Activated CD8-positive, alpha-beta memory T cell treated with anti-CD3 and anti-CD28 coated beads, Interleukin-2, amount 50 U/mL, for 24 hours (primary cell): ENCODE measurements at regions not wholly inside any gene's neighbourhood (a gene's known extent, or its start where the extent isn't known, plus 50 kb on each side); places are given as distances from the start of the nearest gene placed in this dataset.
"Not testable (repeated sequence)": the region's sequence is repeated elsewhere in the genome, so short reads cannot be mapped to it uniquely, and the experiment has no call there.

ENCODE experiments used
- DNase-seq: peaks from one replicate; pipeline ENCODE4 v3.0.0-alpha.2; 2020; ENCODE audit errors: extremely low read depth

DNA sequence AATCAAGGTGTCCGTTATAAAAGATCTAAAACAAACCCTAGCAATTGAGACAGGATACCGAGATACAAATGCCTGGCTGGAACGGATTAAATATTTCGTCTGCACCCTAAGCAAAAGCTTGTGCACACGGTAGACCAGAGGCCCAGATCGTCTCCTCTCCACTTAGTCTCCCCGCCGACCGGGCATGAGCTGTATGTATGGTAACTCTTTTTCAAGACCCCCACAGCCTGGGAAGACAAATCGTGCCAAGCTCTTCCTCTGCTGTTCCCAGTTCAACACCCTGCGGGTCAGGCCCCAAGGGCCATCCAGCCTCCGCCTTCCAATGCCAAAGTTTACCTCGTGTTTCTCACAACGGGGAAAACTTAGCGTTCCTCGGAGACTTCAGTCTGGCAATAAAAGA is 285.7 kb upstream of the GALNT17 start:
- no peak for DNase-seq

DNA sequence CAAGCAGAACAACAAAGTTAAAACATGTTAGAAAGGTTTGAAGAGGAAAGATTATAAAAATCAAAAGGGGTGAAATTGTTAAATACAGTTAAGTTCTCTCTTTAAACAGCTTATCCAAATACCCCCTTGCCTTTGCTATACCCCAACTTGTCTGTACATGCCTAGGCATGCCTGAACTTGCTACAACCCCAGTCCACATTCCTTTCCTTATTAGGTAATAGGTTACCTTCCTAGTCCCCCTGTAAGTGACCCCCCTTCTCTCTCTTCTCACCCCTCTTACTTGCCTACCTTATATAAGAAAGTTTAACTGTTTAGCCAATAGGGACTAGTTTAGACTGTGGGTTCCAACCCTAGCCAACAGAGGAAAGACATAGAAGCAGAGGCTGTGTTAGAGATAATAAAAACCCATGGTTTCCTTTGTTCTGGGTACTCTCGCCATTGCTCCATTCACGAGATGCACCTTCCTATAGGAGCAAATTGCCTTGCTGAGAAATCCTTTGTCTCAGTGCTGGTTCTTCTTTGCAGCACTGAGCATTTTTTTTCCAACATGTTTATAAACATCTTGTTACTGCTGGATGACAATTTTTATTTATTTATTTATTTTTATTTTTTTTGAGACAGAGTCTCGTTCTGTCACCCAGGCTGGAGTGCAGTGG is 282.2 kb upstream of the GALNT17 start:
- DNase-seq = no peak

DNA sequence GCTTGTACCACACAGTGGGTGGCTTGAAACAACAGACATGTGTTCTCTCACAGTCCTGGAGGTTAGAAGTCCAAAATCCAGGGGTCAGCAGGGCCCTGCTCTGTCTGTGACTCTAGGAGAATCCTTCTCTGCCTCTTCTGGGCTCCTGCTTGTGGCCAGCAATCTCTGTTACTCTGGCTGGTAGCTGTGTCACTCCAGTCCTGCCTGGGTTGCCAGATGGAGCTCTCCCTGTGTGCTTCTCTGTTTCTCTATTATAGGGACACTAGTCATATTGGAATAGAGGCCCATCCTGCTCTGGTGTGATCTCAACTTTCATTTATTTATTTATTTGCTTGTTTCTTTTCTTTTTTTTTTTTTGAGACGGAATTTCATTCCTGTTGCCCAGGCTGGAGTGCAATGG is 276.6 kb upstream of the GALNT17 start:
- DNase-seq = no peak

DNA sequence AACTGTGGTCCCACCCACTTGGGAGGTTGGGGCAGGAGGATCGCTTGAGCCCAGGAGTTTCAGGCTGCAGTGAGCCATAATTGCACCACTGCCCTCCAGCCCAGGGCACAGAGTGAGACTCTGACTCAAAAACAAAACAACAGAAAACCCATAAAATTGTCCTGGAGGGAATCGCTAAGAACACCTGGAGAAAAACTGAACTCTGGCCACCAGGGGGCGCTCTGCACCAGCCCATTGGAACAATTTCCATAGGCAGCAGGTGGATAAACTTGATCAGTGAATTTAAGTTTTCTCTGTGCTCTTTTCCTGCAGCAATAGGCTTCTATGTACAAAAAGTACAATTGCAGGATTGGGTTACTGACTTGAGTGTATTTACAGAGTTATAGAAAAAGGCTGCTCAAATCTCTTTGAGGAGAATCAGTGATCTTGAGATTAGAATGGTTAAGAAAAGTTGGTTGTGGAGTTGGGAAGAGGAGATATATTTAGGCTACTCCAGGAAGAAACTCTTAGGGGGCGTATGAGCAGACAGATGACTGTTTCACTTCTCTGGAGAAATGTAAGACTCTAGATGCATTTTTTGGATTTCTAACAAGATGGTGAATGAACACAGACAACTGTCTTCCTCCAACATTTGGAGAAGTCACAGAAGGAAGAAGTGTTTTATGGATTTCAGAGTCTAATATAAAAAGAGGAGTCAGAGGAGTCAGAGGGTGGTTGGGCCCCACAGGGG is 274.9 kb upstream of the GALNT17 start:
- peak; percentile 20 for DNase-seq

DNA sequence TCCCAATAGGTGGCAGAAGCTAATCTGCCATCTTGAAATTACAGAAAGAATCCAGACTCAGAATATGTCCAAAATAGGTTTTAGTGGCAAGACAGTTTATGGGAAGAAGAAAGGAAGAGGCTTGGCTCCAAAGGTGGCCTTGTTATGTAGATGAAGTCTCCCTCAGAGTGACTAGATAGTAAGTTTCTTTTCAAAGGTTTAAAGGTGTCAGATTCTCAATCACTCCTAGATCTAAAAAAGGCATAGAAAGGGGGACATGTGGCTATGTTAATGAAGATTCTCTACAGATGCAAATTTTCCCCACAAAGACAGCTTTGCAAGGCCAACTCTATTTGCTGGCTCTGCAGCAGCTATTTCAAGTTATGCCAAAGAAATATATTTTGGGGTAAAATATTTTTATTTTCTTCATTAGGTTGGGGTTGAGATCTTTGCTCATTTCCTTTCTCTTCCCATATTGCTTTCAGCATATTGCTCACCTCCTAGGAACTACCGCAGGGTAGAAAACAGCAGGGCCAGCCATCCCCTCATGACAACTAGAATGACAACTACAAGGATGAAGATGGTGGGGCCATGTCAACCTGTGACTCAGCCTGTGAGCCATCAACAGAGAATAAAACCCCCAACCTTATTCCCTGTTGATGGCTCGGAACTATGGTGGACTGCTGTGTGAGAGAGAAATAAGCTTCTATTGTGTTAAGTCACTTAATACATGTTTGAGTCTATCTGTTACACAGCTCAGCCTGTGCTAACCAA is 274.0 kb upstream of the GALNT17 start:
- no peak for DNase-seq

DNA sequence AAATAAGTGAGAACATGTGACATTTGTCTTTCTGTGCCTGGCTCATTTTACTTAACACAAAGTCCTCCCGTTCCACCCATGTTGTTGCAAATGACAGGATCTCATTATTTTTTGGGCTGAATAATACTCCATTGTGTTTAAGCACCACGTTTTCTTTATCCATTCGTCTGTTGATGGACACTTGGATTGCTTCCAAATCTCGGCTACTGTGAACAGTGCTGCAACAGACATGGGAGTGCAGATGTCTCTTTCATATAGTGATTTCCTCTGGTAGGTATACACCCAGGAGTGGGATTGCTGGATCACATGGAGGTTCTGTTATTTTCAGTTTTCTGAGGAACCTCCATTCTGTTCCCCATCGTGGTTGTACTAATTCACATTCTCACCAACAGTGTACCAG is 264.4 kb upstream of the GALNT17 start:
- DNase-seq = no peak

DNA sequence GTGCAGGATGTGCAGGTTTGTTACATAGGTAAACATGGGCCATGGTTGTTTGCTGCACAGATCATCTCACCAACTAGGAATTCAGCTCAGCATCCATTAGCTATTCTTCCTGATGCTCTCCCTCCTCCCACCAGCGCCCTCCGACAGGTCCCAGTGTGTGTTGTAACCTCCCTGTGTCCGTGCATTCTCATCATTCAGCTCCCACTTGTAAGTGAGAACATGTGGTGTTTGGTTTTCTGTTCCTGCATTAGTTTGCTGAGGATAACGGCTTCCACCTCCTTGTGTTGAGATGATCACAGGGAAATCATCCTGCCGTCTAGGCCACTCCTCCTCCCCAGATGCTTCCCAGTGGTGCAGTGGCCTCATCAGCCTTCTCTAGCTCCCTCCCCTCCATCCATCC is 261.6 kb upstream of the GALNT17 start:
- no peak for DNase-seq

DNA sequence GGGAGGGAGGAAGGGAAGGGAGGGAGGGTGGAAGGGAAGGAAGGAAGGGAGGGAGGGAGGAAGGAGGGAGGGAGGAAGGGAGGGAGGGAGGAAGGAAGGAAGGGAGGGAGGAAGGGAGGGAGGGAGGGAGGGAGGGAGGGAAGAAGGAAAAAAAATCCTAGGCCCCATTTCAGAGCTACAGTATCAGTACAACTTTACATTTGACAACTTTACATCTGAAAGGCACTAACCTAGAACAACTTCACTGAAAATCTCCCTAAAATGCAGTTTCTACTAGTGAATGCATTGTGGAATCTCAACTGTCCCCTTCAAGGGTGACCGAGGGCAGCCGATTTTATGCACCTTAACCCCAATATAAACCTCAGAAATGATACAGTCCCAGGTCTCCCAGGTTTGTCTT is 259.8 kb upstream of the GALNT17 start:
- DNase-seq = no peak

DNA sequence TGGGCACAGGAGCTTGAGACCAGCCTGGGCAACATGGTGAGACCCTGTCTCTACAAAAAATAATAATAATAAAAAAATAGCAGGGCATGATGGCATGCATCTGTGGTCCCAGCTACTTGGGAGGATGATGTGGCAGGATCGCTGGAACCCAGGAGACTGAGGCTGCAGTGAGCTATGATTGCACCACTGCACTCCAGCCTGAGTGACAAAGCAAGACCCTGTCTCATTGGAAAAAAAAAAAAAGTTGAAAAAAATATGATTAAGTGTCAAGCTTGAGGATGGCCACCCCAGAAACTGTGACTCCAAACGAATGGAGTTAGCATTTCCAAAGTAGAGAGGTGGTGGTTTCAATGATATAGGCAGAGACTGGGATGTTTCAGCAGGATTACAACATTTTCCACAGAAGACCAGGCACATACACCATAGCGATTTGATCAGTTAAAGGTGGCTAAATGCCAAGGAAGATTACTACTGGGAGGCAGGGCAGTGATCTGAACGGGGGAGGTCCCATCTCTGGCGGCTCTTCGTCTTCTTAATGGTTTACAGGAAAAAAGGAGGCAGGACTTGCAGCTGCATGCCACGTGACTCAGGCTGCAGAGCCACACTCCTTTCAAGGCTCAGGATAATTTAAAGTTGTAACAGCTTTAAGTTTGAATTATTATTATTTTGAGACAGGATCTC is 250.6 kb upstream of the GALNT17 start:
- DNase-seq = no peak

DNA sequence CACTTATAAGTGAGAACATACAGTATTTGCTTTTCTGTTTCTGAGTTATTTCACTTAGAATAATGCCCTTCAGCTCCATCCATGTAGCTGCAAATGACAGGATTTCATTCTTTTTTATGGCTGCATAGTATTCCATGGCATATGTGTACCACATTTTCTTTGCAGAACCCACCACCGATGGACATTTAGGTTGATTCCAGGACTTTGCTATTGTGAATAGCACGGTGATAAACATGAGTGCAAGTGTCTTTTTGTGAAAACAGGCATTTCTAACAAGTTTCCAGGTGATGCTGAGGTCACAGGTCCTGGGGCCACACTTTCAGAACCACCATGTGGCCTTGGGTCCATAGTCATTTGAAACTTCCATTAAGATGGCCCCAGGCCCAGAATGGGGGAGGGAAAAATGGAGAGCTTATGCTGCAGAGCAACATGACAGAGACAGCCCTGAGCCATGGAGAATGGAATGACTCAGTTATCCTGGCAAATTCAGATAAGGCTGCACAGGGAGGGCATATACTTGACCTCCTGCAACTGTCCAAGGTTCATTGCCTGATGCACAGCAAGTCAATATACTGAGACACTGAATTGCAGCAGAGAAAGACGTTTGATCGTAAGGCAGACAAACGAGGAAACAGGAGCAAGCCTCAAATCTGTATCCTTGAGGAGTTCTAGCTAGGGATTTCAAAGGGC is 248.0 kb upstream of the GALNT17 start:
- DNase-seq = no peak

DNA sequence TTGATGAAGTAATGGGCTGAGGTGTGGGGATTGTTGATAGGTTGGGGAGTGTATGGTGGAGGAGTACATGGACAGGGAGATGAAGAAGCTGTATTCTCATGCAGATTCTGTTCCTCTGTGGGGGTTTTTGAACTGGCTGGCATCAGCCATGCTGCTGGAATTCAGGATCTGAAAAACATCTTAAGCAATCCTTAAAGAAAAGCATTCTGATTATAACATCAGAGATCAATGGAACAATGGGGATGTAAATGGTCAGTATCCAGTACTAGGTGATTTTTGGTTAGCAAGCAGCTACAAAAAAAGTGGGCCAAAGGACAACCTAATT is 247.5 kb upstream of the GALNT17 start:
- no peak for DNase-seq

DNA sequence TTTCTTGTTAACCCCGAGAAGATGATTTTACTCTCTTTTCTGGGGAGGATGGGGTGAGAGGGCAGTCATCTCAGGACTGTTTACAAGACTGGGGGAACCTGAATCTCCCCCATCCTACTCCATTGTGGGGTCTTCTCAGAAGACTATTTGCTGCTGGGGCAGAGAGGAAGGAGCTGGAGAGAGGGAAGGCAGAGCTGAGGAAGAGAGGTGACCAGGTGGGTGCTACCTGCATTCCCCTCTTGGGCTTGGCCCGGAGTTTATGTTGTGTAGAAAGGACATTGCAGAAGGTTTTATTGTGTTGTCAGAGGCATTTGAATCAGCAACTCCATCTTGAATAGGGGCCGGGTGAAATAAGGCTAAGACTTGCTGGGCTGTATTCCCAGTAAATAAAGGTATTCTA is 247.1 kb upstream of the GALNT17 start:
- DNase-seq = no peak

DNA sequence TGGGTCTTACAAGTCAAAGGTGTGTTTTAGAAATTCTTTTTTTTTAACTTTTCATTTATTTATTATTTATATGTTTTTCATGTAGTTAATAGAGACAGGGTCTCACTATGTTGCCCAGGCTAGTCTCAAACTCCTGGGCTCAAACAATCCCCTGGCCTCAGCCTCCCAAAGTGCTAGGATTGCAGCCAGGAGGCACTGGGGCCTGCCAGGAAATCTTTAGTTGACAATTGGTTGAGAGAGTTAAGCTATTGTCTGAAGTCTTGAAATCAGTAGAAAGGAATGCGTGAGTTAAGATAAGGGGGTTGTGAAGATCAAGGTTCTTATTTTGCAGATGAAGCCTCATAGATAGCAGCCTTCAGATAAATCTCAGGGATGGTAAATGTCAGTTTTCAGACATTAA is 245.4 kb upstream of the GALNT17 start:
- no peak for DNase-seq

DNA sequence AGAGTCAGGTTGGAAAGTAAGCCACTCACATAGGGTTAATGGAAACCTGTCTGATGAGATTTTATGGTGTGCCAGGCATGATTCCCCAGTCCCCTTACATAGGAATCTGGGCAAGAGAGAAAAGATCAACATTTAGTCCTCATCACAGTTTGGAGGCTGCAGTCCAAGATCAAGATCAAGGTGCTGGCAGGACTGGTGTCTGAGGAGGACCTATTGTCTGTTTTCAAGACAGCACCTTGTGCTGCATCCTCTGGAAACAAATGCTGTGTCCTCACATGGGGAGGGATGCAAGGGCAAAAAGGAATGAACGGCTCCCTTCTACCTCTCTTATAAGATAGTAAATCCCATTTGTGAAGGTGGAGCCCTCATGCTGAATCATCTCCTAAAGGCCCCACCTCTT is 244.8 kb upstream of the GALNT17 start:
- DNase-seq = no peak

DNA sequence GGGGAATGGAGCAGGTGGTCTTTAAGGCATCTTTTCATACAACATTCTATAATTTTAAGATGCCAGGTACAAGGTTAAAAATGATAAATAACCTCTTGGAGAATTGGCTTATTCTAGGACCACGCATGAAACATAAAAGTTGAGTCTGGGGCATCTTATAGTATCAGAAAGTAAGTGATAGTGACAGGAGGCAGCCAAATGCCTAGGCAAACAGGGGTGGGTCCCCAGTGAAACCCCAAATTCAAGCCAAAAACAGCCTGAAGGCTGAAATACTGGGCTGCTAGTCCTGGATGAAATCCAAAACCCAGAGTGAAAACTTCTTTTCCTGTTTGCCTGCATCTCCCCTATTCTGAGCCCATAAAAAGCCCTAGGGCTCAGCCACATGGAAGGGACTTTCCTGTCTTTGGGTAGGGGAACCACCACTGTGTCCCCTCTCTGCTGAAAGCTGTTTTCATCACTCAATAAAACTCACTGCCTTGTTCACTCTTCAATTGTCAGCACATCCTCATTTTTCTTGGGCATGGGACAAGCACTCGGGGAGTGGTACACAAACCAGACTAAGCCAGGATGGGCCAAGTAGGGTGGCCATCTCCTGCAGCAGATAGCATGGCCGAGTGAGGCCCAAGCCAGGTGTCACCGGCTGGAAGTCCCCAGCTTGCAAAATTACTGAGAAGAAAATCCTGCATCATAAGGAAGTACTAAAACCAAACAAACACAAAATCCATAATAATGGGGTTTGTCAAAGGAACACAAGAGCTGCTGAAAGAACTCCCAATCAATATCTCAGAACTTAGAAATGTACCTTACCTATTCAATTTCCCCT is 241.6 kb upstream of the GALNT17 start:
- no peak for DNase-seq

DNA sequence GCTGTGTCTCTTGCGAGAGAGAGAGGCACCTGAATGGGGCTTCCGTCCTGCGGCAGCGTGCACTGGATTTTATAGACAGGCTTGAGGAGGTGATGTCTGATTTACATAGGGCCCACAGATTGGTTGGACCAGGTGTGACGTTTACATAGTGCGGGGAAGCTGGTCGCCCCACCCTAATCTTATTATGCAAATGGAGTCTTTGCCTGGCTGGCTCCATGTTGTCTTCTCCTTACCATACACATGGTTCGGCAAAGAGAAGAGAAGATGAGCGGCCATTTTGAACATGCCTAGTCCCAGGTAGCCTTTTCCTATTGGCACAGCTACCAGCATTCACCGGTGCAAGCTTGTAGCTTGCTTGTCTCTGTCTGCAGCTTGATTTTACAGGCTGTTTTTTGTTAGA is 238.5 kb upstream of the GALNT17 start:
- DNase-seq = no peak

DNA sequence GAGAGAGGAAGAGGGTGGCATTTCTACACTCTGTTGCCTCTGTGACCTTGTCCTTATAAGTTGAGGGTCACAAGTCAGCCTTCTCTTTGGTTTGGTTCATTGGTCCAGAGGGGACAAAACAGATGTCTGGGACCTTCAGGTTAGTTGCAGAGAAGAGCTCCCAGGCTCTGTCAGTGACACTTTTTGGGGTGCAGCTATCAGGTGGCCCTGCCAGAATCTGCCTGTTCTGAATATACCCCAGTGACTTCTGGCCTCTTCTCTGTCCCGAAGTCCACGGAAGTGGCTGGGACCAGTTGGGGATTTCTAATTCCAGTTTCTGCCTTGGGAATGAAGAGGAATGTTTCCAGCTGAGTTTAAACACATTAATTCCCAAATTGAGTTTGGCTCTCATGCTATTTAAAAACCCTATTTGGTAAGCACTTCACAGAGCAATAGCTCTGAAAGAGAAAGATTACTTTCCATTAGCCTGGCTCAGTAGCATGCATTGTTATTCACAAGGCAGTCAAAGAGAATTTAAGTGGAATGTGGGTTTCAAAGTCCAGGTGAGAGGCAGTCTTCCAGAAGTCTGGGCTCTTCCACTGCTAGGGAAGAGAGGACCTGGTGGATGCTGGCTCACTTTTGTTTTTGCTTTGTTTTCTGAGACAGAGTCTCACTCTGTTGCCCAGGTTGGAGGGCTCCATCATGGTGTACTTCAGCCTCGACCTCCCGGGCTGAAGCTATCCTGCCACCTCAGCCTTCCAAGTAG is 237.8 kb upstream of the GALNT17 start:
- DNase-seq = no peak

DNA sequence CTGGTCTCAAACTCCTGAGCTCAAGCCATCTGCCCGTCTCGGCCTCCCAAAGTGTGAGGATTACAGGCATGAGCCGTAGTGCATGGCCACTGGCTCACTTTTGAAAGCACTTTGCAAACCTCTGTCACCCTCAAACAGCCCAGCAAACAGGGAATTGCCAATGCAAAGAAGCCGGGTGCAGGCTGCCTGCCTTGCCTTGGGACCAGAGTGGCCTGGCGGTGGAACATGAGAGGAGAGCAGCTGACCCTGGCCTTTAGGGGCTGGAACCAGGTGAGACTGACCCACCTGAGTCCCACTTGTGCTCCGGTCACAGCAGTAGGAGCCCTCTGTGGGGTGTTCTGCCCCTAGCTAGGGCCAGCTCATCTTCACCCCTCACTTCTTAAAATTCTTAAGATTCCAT is 237.1 kb upstream of the GALNT17 start:
- DNase-seq = no peak

DNA sequence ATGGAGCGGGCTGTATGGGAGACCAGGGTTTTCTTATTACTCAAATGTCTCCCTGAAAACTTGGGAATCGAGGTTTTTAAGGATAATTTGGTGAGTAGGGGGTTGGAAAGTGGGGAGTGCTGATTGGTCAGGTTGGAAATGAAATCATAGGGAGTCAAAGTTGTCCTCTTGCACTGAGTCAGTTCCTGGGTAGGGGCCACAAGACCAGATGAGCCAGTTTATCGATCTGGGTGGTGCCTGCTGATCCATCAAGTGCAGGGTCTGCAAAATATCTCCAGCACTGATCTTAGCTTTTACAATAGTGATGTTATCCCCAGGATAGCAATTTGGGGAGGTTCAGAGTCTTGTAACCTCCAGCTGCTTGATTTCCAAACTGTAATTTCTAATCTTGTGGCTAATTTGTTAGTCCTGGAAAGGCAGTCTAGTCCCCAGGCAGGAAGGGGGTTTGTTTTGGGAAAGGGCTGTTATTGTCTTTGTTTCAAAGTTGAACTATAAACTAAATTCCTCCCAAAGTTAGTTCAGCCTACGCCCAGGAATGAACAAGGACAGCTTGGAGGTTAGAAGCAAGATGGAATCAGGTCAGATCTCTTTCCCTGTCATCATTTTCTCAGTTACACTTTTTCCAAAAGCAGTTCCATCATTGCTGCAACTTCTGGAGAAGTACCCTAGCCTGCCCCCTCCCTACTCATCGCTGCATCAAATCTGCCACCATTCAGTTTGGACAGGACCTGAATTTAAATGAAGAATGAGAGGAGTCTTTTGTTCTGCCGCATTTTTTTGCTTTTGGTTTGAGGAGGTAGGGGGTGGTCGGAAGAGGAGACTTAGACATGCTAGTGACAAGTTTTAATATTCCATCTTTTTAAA is 236.4 kb upstream of the GALNT17 start:
- DNase-seq = not testable (repeated sequence)
